Endothelial cell (in vitro differentiated cells): ENCODE measurements at regions not wholly inside any gene's neighbourhood (a gene's known extent, or its start where the extent isn't known, plus 50 kb on each side); places are given as distances from the start of the nearest gene placed in this dataset.

Experiments used
- DNase-seq: peaks from one replicate; pipeline ENCODE4 v3.0.0; 2021; ENCODE audit warnings: low spot score
- H3K27ac Mint-ChIP-seq: one replicate; pipeline ENCODE4 v1.8.0; 2021; ENCODE audit warnings: mixed read lengths, inconsistent platforms; ENCODE audit not compliant: unreplicated experiment
- H3K27me3 Mint-ChIP-seq: one replicate; pipeline ENCODE4 v1.8.0; 2021; ENCODE audit warnings: mild to moderate bottlenecking, moderate library complexity, mixed read lengths, inconsistent platforms; ENCODE audit not compliant: unreplicated experiment
- H3K36me3 Mint-ChIP-seq: one replicate; pipeline ENCODE4 v1.8.0; 2021; ENCODE audit warnings: mild to moderate bottlenecking, low read depth, mixed read lengths, inconsistent platforms; ENCODE audit not compliant: unreplicated experiment
- H3K4me1 Mint-ChIP-seq: one replicate; pipeline ENCODE4 v1.8.0; 2021; ENCODE audit warnings: mild to moderate bottlenecking, mixed read lengths, inconsistent platforms; ENCODE audit not compliant: unreplicated experiment
- H3K4me3 Mint-ChIP-seq: one replicate; pipeline ENCODE4 v1.8.0; 2021; ENCODE audit warnings: mild to moderate bottlenecking, mixed read lengths, inconsistent platforms; ENCODE audit not compliant: unreplicated experiment
- H3K9me3 Mint-ChIP-seq: one replicate; pipeline ENCODE4 v1.8.0; 2021; ENCODE audit warnings: mixed read lengths, inconsistent platforms; ENCODE audit not compliant: unreplicated experiment
- CTCF ChIP-seq: fragments of 200-600 bp; sonication (generic); IDR thresholded peaks from one replicate; pipeline ENCODE4 v1.5.0; 2021; ENCODE audit warnings: antibody characterized with exemption; ENCODE audit not compliant: unreplicated experiment

GRCh38 chr1:5458248-5458647, 534.0 kb downstream of the NPHP4 start:
- DNase-seq = no peak
- Mint-ChIP-seq H3K27me3 (no peaks in the 10 kb centered on the region), H3K36me3 (no peaks in the 10 kb centered on the region), H3K9me3 (no peaks in the 10 kb centered on the region), H3K4me3 (no peak overlapping the region), H3K27ac (no peak overlapping the region), H3K4me1 (no peaks in the 10 kb centered on the region)
- TF ChIP-seq CTCF = no peak

GRCh38 chr1:5456090-5456811, 536.0 kb downstream of the NPHP4 start:
- Mint-ChIP-seq H3K36me3 (no peaks in the 10 kb centered on the region), H3K9me3 (no peaks in the 10 kb centered on the region), H3K4me3 (no peak overlapping the region), H3K27me3 (no peaks in the 10 kb centered on the region), H3K4me1 (no peaks in the 10 kb centered on the region), H3K27ac (no peak overlapping the region)
- no peak for DNase-seq
- no peak for TF ChIP-seq CTCF

GRCh38 chr1:5455651-5456050, 536.6 kb downstream of the NPHP4 start:
- Mint-ChIP-seq H3K9me3 (no peaks in the 10 kb centered on the region), H3K36me3 (no peaks in the 10 kb centered on the region)

GRCh38 chr1:5455056-5455455, 537.2 kb downstream of the NPHP4 start:
- Mint-ChIP-seq H3K4me1 (no peaks in the 10 kb centered on the region), H3K9me3 (no peaks in the 10 kb centered on the region), H3K36me3 (no peaks in the 10 kb centered on the region), H3K27ac (no peak overlapping the region), H3K4me3 (no peak overlapping the region), H3K27me3 (no peaks in the 10 kb centered on the region)
- no peak for TF ChIP-seq CTCF
- no peak for DNase-seq

More at GRCh38 chr1:5455651-5456050, 536.6 kb downstream of the NPHP4 start:
- H3K27me3 Mint-ChIP-seq = no peaks in the 10 kb centered on the region
- no peak overlapping the region for H3K27ac Mint-ChIP-seq
- no peak for TF ChIP-seq CTCF
- H3K4me1 Mint-ChIP-seq = no peaks in the 10 kb centered on the region
- no peak overlapping the region for H3K4me3 Mint-ChIP-seq
- DNase-seq = no peak

GRCh38 chr1:5453347-5453746, 538.9 kb downstream of the NPHP4 start:
- no peaks in the 10 kb centered on the region for H3K36me3 Mint-ChIP-seq
- no peak for DNase-seq
- H3K9me3 Mint-ChIP-seq = no peaks in the 10 kb centered on the region
- no peak overlapping the region for H3K27ac Mint-ChIP-seq
- no peak overlapping the region for H3K4me3 Mint-ChIP-seq
- H3K27me3 Mint-ChIP-seq = peaks cover 4% of the 10 kb centered on the region
- H3K4me1 Mint-ChIP-seq = no peaks in the 10 kb centered on the region
- no peak for TF ChIP-seq CTCF
